Hepatic stellate cell (primary cell): ENCODE measurements at regions not wholly inside any gene's neighbourhood (a gene's known extent, or its start where the extent isn't known, plus 50 kb on each side); places are given as distances from the start of the nearest gene placed in this dataset.
"Not testable (repeated sequence)": the region's sequence is repeated elsewhere in the genome, so short reads cannot be mapped to it uniquely, and the experiment has no call there.

Experiments used
- DNase-seq: peaks from one replicate; pipeline ENCODE4 v3.0.0; 2011; ENCODE audit warnings: low spot score

DNA sequence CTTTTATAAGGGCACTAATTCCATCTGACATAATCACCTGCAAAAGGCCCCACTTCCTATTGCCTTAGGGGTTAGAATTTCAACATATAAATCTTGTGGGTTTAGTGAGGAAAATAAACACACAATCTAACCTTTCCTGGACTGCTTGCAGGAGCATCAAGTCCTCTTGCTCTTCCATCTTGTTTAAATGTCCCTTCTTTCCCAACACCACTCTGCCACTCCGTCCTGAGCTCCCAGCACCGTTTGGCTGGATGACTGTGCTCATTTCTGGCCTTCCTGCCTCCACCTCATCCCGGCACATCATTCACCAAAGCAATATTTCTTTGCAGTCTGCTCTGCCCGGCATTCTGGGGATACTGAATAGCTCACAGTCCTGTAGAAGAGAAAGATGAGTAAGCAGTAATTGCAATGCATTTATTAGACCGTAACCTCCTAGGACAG, 247.8 kb downstream of the BCL2 start:
- DNase-seq: no peak

DNA sequence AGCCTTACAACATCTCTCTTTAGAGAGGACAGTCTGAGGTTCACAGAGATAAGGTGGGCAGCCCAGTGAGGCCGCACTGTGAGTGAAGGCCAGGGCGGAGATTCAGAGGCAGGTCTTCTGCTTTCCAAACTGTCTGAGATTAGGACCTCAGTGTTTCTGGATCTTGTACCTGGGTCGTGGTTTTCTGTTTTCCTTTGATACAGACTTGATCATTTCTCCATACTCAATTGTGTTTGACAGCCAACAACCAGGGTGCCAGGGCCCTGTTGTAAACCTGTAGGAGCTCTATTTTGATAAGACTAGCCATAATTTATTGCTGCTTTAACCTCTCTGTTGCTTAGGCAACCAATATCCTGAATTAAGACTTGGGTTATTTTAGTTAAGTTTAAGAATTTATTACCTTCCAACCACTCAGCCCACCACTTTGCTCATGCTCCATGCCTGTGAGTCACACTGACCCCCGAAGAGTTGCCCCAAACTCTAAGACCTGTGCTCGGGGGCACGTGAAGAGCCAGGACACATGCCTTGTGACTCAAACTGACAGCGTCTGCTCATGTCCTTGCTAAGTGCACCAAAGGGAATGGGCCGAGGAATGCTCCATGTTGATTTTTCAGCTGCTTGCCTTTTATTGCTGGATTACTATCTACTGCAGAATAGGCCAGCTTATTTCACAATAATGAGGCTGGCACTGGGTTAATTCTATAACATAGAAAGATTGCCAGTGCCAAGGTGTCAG, 248.6 kb downstream of the BCL2 start:
- DNase-seq: no peak

DNA sequence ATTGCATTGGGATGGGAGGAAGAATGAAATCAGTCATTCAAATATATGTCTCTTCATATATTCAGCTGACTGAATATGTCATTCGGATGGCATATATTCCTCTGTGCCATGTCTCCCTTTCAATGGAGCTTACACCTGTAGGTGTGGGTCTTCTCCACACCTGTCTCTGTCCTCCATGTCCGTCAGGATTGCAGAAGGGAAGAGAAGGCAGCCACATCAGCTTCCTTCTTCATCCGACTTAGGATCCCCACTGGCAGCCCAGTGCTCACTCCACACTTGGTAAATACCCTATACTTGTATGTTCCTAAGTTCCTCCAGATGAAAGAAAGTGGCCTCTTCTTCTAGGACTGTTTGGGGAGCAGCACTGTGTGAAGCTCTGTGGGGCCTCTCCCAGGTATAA, 250.1 kb downstream of the BCL2 start:
- no peak for DNase-seq

DNA sequence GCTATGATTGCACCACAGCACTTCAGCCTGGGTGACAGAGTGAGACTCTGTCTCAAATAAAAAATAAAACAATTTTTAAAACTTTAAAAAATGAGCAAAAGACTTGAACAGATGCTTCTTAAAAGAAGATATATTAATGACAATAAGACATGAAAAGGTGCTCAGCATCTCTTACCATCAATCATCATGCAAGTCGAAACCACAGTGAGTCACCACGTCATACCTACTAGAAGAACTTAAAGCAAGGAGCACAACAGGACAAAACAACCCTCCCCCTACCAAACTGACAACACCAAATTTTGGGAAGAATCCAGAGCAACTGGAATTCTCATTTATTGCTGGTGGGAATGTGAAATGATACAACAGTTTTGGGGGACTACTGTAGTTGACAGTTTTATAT, 251.6 kb downstream of the BCL2 start:
- no peak for DNase-seq

DNA sequence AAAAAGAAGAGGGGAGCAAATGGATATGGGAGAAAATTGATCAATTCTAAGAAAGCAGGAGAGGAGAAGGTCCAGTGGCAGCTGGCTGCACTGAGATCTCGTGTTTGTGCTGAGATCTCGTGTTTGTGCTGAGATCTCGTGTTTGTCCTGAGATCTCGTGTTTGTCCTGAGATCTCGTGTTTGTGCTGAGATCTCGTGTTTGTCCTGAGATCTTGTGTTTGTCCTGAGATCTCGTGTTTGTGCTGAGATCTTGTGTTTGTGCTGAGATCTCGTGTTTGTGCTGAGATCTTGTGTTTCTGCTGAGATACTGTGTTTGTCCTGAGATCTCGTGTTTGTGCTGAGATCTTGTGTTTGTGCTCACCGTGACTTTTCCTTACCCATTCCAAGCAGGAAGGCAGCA, 254.4 kb downstream of the BCL2 start:
- no peak for DNase-seq

DNA sequence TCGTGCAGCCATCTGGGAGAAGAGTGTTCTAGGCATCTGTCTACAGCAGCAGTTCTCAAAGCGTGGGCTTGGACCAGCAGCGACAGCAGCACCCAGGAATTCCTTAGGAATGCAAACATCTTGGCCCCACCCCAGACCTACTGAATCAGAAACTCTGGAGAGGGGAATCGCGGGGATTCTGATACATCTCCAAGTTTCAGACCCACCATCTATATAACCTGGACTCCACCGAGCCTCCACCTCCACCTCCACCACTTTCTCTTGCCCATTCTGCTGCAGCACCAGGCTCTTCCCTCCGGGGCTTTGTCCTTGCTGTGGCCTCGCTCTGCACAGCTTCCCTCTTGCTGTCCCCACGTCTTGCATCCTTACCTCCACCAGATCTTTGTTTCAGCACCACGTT, 256.4 kb downstream of the BCL2 start:
- DNase-seq: peak; percentile 19

DNA sequence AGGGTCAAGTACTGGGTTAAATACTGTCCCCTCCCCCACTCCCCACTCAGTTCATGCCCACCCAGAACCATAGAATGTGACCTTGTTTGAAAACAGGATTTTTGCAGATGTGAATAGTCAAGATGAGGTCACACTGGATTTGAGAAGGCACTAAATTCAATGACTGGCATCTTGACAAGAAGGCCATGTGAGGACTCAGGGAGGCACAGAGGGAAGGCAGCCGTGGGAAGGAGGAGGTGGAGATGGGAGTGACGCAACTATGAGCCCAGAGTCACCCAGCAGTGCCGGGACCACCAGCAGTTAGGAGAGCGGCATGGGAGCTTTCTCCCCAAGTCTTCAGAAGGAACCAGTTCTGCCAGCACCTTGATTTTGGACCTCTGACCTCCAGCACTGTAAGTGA, 257.3 kb downstream of the BCL2 start:
- no peak for DNase-seq

DNA sequence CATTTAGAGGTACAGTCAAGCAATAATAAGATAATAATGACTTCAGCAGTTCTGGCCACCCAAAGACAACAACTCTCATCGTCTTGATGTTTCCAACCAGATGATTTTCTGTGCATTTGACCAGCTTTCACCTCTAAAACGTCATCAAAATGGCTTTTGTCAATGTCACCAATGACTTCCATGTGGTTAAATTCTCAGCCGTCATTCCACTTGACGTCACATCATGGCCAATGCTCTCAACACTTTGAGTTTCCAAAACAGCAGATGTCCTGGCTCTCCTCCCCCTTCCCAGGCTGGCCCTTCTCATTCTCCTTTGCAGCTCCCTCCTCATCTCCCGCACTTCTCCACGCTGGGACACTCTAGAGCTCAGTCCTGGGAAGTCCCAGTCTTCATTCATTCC, 258.3 kb downstream of the BCL2 start:
- no peak for DNase-seq

DNA sequence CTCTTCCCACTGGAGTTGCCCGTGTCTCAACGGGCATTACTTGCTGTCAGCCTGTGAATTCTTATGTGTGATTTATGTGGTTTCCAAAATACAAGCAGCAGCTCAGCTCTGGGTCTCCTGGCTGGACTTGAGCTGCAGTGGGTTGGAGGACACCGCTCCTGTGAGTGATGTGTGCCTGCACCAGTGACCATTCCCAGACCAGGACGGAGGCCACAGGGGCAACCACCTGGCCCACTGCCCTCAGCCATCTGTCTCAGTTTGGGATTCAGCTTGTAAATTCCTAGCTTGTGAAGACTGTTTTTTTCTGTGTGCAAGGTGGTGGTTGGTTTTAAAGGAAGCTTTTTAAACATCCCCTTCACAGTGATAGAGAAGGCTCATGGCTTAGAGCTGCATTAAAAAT, 261.0 kb downstream of the BCL2 start:
- DNase-seq: no peak

DNA sequence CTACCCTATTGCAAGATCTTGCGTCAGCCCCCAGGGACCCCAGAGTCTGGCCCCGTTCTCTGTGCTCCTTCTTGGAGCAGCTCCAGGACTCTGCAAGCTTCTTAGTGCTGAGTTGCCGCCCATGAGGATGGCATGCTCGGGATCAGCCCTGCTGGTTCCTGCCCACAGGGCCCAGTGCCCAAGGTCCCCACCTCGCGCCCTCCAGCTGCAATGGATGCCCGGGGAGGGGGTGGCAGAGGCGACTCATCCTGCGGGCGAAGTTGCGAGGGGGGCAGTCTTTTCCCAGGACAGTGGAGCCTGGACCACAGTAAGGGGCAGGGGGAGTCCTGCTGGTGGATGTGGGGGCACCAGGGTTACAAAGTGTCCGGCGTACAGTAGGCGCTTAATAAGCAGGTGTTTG, 261.9 kb downstream of the BCL2 start:
- no peak for DNase-seq

DNA sequence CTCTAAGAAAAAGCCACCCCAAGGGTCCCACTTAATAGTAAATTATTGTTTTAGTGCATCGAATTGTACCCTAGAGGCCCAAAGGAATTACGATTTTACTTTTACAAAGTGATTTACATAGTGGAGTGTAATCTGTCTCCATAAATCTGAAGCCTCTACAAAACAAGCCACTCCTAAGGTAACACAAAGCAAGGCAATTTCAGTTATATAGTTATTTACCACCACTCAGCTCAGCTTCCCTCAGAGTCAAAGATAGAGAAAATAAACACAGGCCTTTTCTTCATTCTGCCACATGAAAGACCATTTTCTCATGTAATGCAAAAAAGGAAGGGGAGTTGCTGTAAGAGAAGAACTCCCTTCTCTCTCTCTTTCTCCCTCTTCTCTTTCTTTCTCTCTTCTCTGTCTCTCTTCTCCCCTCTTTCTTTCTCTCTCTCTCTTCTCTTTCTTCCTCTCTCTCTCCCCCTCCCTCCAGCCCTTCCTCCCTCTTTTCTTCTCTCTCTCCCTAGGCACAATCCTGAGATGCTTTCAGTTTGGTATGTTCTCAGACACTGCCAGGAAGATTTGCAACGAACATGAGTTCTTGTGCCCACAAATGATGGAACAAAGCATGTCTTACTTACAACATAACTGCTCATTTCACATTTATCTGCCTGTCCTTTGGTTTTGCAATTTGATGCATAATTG, 264.5 kb downstream of the BCL2 start:
- no peak for DNase-seq

DNA sequence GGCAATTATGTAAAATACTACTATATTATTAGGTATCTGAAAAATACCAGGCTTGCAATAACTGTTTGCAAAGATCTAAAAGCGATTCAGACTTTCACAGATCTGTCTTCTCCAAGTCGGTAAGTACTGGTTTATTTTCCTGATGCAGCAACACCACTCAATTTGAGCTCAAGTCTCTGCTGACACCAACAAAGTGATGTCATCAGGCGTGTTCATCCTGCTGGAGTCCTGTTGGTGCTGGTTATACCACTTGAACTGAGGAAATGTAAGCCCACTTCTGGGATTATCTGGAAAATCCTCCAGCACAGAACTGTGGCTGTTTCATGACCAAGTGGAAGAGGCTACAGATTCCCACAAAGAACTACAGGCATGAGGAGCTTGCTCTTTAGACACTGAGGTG, 267.6 kb downstream of the BCL2 start:
- no peak for DNase-seq

DNA sequence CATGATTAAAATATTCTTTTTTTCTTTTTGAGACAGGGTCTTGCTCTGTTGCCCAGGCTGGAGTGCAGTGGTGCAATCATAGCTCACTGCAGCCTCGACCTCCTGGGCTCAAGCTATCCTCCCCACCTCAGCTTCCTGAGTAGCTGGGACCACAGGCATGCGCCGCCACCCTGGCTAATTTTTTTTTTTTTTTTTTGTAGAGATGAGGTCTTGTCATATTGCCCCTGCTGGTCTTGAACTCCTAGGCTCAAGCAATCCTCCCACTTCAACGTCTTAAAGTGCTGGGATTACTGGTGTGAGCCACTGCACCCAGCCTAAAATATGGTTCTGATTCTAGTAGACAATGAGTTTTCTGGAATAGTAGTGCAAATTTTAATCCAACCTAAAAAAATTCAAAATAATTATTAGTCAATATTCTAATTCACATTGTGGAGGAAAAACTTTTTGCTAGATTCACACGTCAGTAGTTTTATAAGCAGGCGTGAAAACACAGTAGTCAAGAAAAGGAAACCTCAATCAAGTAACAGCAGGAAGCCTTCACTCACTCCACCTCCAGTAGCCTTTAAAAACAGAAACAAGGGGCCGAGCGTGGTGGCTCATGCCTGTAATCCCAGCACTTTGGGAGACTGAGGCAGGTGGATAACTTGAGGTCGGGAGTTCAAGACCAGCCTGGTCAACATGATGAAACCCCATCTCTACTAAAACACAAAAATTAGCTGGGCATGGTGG, 268.7 kb downstream of the BCL2 start:
- DNase-seq: not testable (repeated sequence)

DNA sequence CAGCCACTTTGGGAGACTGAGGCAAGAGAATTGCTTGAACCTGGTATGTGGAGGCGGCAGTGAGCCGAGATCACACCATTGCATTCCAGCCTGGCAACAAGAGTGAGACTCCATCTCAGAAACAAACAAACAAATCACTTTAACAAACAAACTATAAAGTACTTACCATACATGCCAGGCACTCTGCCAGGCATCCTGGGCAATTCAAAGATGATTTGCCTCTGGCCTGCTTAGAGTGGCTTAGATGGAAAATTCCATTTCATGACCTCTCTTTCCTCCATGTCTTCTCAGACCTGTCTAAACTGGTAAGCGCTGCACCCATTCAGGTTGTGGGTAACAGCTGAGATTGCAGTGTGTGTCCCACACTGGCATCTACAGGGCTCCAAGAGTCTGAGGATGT, 273.2 kb downstream of the BCL2 start:
- no peak for DNase-seq

DNA sequence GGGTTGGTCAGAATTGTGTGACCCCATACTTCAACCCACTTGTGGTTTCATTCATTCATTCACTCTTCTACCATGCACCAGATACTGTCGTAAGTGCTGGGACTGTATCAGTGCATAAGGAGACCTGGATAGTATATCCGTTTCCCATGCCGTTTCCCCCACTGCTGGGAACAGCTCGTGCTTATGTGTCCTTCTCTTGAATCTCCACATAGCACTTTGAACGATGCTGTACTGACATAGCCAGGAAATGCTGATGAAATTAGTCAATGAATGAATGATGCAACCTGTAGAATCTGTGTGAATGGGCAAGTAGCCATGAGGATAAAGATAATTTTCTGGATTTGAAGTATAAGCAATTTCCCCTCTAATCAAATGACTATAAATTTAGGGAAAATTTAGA, 276.1 kb downstream of the BCL2 start:
- no peak for DNase-seq

DNA sequence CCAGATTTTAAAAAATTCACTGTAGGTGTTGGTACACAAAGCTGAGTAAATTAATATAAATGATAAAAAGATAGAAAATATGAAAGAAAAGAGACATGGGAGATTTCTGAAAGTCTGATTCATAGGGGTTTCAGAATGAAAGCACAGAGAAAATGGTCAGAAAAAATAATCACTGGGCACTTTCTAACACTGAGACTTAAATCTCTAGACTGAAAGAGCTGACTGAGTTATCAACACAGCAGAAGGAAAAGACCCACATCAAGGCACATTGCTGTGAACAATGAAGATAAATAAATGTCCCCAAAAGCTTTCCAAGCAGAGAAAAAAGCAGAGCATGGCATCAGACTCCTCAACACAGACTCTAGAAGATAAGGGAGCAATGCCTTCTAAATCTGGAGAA, 277.2 kb downstream of the BCL2 start:
- DNase-seq: no peak

DNA sequence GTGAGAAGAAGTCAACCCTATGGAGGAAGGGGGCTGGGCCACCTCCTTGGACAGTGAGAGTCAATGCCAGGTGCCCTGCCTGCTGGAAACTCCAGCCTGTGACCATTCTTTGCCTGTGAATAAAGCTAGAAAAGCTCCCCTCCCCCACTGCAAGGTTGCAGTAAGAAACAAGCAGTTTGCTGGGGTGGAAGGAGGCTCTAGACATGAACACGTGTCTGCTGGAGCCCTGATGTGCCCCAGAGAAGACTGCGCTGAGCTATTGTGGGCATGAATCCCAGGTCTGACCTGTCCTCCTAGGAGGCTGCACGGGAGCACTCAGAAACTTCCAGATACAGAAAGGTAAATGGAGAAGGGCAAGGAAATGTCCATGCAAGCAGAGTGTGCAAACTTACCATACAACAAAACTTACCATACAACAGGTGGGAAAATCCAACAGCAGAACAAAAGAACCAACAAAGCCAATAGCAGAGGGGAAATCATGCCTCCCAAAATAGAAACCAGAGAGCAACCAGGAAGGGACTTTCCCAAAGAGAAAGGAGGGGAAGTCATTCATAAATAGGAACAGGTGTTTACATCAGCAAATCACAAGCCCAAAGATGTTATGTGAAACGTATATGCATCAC, 278.7 kb downstream of the BCL2 start:
- DNase-seq: no peak

DNA sequence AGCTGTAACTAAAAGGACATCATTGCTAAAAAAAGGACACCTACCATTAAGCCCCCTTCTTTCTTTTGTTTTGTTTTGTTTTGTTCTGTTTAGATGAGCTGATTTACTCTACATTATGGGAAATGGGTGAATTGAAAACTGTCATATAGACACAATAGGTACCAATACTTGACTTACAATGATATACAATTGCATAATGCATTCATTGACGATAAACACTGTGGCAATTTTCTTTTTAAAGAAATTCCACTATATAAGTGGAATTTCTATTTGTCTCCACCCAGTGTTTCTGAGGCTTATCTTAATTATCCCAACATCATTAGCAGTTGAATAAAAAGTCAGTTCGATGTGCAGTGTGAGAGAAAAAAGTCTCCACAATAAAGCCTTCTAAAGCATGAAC, 282.1 kb downstream of the BCL2 start:
- DNase-seq: no peak

DNA sequence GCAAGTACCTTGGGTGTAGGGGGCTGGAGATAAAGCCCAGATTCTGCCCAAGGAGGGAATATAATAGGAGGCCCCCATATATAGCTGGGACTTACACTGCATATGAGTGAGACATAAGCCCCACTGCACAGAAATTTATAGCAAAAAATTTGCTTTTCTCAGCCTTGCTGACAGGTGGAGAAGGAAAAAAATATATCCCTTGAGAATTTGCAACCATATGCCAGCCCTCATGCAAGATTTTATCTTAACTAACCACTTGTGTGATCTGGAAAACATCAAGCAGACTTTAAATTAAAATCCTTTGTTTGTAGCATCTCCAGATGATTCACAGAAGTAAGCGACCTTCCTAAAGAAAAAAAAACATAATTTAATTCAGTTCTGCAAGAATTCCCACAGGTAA, 288.2 kb downstream of the BCL2 start:
- DNase-seq: no peak
